CD4-positive, alpha-beta T cell treated with Interferon alpha-2 for 1 hour (primary cell): ENCODE measurements at regions not wholly inside any gene's neighbourhood (a gene's known extent, or its start where the extent isn't known, plus 50 kb on each side); places are given as distances from the start of the nearest gene placed in this dataset.

Source experiments
- DNase-seq, 2 donors: peaks; one replicate each; pipeline ENCODE4 v3.0.0-alpha.2; 2020 to 2022

DNA sequence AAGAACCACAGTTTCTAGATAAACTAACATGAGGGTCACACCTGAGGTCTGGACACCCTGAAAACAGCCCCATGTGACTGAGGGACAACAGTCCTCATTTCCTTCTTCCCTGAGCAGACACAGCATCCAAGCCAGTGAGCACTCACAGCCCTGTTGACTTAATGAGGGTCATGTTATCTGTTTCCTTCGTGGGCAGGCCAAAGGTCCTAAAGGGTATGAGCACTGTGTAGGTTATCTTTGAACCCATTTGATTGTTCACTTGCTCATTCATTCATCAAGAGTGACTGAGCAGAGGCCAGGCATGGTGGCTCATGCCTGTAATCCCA lies 170.7 kb upstream of the B3GAT1 start:
- DNase-seq, result no peak

DNA sequence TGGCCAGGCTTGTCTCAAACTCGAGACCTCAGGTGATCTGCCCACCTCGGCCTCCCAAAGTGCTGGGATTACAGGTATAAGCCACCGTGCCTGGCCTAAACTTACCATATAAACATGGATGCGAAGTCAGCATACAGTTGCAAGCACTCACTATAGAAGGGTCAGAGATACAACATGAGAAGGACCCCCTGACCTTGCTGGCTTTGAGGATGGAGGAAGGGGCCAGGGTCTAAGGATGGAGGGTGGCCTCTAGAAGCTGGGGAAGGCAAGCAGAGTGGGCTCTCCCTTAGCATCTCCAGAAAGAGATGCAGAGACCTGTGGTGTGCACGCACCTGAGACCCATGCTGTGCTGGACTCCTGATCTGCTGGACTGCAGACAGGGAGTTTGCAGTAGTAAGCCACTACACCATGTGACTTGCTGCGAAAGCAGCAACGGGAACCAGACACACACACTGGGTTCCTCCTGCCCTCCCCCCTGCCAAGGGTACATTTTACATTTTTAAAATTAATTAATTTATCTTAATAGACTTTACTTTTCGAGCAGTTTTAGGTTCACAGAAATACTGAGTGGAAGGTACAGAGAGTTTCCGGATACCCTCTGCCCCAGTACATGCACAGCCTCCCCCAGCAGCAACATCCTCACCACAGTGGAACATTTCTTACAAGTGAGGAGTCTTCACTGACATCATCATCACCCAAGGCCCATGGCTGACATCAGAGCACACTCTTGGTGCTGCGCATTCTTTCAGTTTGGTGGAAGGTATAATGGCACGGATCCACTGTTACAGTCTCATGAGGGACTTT lies 170.1 kb upstream of the B3GAT1 start:
- DNase-seq, result no peak

DNA sequence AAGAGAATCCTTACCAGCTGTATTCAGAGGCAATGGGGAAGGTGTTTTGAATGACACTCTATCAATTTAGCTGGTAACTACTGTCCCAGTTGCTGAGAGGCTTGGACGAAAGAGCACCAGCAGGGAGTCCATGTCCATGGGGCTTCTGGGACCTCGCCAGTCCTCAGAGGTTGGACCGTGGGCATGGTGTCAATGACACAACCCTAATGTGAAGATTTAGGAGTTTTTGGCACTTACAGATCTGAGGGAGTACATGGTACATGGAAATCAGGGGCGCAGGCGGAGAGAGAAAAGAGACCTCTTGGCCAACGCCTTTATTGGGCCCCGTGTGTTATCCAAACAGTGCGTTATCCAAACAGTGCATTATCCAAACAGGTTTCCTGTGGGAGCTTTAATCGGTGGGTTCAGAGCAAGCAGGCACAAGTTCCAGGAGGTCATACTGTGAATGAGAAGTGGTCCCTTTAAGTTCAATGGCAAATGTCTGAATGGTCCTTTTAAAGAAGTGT lies 169.1 kb upstream of the B3GAT1 start:
- DNase-seq, result no peak

GRCh38 chr11:134580610-134580975 lies 168.6 kb upstream of the B3GAT1 start:
- DNase-seq, result no peak

DNA sequence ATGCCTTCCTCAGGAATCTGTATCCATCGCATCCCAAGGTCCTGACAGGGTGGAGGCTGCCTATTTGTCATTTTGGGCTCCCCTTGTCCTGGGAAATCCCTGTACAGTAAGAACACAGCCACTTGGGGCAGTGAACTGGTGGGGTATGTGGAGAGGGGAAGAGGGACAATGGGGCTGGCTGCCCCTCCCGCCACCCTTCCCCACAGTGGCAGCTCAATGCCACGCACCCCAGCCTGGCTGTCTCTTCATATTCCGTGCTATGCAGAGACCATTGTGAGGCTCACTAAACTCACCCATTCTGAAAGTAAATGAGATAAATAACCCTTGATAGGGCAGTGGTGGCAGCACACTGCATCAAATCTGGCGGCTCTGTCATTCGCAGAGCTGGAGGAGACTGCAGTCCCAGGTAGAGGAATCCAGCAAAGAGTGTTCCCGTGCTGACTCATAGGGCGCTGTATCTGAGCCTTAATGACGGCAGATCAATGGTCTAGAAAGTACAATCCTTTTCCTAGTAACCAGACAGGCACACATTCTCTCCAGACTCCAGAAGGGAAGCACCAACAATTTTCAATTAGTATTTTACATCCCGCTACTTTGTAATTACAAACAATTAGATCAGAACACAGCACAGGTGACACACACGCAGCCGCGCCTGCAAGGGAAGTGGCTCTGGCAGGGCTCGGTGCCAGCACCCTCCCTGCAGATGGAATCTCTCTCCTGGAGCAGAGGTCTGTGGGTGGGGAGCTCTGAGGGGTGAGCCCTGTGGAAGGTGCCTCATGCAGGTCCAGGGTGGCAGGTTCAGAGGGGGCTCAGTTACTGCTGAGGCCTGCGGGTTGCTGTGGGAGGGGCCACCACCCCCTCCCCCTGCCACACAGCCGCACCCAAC lies 167.9 kb upstream of the B3GAT1 start:
- no peak for DNase-seq

GRCh38 chr11:134578807-134579723 lies 167.0 kb upstream of the B3GAT1 start:
- DNase-seq, result no peak

DNA sequence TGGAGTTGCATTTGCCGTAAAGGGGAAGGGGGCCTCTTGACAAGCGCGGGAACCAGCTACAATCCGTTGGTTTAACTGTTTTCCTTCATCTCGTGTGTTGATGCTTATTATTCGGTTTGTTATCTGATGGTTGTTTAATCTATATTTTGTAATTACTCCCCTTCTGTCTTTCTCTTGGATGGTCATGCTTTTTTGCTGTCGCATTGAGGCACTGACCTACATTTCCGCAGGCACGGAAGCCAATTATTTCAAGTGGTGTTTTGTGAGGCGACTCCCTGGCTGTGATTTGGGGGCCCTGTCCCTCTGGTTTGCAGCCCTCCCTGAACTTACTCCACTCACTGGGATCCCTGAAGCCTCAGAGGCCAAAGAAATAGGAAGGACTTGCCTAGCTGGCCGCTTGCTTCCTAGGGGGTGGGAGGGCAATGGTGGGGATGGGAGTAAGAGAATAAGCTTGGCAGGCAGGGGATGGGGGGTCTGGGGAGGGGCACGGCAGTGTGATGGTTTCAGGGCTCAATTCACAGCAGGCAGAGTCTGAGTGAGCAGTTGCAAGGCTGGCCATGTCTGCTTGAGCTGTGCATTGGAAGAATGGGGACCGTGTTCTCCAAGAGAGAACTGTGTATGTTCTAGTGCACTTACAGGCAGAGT lies 165.8 kb upstream of the B3GAT1 start:
- no peak for DNase-seq

DNA sequence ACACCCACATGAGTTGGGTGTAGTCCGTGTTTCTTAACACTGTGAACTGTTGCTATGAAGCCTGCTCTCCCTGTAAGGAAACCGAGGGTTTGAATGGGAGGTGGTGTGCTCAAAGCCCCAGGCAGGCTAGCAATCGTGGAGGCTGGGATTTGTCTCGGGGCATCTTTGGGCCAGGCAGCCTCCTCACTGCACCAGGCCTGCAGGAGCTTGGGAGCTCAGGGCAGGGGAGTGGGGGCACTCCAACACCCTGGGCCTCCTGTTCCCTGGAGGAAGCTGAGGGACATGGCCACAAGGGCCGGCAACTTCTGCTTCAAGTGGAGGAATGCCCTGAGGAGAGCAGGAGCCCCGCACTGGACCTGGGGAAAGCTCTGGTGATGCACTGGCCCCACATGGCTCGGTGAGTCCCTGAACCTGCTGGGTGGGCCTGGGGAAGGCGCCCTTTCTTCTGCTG lies 164.7 kb upstream of the B3GAT1 start:
- DNase-seq, result no peak

DNA sequence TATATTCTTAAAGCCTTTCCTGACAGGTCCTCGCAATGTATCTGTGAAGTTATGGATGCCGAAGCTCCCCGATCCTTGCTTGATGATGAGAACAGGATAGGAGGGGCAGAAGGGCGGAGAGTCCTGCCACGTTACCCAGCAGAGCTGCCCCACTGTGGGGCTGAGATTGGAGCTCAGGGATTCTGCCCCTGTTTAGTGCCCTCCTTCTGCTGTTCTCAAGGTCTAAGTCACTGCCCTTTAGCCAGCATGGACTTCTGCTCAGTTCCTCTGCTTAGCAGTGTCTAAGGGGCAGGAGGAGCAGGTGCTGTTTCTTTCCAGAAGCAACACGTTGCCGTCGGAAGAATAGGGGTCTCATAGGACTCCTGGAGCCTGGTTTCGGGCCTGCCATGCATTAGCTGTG lies 164.2 kb upstream of the B3GAT1 start:
- no peak for DNase-seq

- no peak for DNase-seq
Observed at GRCh38 chr11:134575504-134576230, 163.6 kb upstream of the B3GAT1 start.

DNA sequence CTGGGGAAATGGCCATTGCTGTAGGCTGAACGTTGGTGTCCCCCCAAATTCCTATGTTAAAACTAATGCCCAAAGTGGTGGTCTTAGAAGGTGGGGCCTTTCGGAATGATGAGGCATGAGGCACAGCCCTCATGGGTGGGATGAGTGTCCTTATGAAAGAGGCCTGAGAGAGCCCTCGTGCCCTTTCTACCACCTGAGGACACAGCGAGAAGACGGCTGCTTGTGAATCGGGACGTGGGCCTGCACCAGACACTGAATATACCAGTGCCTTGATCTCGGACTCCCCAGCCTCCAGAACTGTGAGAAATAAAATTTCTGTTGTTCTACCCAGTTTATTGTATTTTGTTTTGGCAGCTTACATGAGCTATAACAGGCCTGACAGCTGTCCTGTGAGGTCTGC lies 162.9 kb upstream of the B3GAT1 start:
- DNase-seq, result no peak

DNA sequence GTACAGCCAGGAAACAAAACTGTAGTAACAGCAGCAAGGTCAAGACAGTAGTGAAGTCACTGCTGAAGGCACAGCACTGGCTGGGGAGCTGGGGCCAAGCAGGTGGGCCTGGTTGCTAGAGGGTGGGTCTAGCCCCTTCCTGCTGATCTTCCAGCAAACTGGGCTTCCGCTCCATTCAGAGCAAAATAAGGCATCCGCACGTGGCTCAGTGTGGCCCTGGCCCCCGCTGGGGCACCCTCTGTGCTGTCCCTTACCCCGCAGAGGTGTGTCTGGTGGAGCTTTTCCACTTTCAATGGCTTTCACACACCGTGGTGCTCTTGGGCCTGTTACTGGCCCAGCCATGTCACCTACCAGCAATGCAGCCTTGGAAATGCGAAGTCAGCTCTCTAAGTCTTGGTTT lies 162.4 kb upstream of the B3GAT1 start:
- DNase-seq, result no peak

DNA sequence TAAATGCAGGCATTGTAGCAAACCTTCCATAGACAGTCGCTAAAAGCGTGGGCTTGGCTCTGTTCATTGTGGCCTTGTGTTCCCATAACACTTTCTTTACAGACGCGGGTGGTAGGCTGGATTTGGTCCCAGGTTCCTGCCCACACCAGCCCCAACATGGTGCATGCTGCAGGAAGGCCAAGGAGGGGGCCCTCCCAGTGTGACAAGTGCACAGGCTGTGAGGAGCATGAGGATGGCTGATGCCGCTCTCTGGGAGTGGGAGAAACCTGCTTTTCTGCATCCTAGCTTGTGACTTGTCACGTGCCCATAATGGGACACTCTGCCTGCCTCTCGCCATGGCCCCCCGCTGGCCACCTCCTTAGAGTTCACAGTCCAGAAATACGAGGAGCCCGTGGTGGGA lies 161.8 kb upstream of the B3GAT1 start:
- DNase-seq, result no peak

GRCh38 chr11:134572741-134573675 lies 161.0 kb upstream of the B3GAT1 start:
- no peak for DNase-seq

- no peak for DNase-seq
Observed at GRCh38 chr11:134571301-134571700, 159.3 kb upstream of the B3GAT1 start.

DNA sequence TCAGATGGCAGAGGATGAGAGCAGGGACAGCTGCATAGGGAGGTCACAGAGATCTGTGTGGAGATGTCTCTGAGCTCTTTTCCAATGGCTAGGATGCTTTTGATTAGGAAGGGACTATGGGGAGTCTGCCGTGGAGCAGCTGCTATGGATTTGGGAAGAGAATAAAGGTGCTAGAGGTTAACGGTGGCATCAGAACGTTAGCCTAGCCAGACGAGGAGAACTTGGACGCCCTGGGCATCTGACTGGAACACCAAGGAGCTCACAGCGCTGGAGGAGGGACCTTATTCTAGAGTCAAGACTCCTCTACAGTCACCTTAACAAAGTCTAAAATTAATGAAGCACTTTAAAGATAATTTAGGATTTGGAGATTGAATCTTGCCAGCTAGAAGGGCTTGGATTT lies 157.2 kb upstream of the B3GAT1 start:
- no peak for DNase-seq

DNA sequence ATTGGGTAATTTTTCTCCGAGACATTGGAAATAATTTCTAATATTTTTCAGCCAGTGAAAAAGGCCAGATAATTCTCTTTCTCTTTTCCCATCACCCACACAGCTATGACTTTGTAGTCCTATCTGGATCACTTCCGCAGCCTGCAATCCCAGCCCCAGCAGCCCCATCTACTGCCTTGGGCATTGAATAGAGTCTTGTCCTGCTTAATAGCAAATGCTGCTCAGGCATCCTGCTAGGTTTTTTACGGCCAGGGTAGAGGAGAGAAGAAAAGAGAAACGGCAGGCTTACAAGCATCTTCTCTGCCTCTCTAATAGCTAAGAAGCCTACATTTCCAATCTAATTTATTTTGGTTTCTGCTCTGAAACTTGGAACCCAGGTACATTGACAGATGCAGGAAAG lies 154.3 kb upstream of the B3GAT1 start:
- no peak for DNase-seq

DNA sequence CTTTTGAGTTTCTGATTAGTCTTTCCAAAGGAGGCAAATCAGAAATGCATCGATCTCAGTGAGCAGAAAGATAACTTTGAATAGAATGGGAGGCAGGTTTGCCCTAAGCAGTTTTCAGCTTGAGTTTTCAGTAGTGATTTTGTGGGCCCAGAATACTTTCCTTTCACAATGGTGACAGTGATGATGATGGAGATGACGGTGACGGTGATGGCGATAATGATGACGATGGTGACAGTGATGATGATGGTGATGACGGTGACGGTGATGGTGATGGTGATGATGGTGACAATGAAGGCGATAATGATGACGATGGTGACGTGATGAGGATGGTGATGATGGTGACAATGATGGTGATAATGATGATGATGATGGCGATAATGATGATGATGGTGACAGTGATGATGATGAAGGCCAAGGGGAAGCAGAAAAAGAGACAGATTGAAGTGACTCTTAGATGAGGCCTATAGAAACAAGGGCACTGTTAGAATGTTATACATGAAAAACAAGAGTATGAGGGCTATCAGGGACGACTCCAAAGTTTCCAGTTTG lies 153.4 kb upstream of the B3GAT1 start:
- DNase-seq, result no peak

DNA sequence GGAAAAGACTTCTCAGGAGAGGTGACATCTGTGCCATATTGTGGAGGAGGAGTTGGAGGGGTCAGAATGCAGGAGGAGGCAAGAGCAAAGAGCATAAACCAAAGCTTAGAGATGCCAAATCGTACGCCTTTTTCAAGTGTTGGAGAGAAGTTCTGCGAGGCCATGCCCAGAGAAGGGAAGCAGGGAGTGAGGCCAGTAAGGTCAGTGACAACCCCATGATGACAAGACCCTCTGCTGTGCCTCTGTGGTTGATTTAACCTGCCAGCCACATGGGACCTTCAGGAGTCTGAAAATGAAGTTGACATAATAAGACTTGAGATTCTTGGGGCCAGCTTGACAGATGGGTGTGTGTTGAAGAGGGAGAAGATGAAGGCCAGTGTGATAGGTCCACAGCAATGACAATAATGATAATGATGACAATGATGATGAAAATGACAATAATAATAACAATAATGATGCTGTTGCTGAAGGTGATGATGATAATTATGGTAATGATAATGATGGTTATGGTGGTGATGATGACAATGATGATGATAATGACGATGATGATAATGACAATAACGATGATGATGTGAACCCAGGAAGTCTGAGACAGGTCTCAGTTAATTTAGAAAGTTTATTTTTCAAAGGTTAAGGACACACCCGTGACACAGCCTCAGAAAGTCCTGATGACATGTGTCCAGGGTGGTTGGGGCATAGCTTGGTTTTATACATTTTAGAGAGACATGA lies 152.6 kb upstream of the B3GAT1 start:
- DNase-seq, result no peak
